Adrenal gland (tissue), 9 donors: ENCODE measurements at regions not wholly inside any gene's neighbourhood (a gene's known extent, or its start where the extent isn't known, plus 50 kb on each side); places are given as distances from the start of the nearest gene placed in this dataset.
A peak's percentile ranks its signal among the peaks of the same experiment; 100 is the strongest.

Experiments used
- DNase-seq, 7 donors: peaks; one replicate each; pipeline ENCODE4 v3.0.0-alpha.2; 2019 to 2020
- H3K27ac ChIP-seq, 5 donors: fragments of 200-600 bp; sonication (generic) in 4 of 5; 1 replicate in 3 of 5; 2 replicates in 2 of 5; pipeline versions ENCODE4 v1.5.1 to v1.8.0; 2016 to 2020; ENCODE audit warnings: mild to moderate bottlenecking in 1 of 5
- H3K27me3 ChIP-seq: fragments of 200-600 bp; 2 replicates; pipeline ENCODE4 v1.8.0; 2021
- H3K36me3 ChIP-seq, 2 donors: fragments of 200-600 bp; replicated peaks in 1 of 2; 1 replicate in 1 of 2; 2 replicates in 1 of 2; pipeline versions ENCODE4 v1.5.1 to v1.8.0; 2018 to 2022
- H3K4me1 ChIP-seq, 2 donors: fragments of 200-600 bp; replicated peaks in 1 of 2; 1 replicate in 1 of 2; 2 replicates in 1 of 2; pipeline versions ENCODE4 v1.5.1 to v1.8.0; 2018 to 2021
- H3K4me3 ChIP-seq, 4 donors: fragments of 200-600 bp; sonication (generic) in 3 of 4; one replicate each; pipeline ENCODE4 v1.5.1; 2016 to 2018
- H3K9me3 ChIP-seq, 3 donors: fragments of 200-600 bp; sonication (generic) in 1 of 3; replicated peaks in 1 of 3; 1 replicate in 2 of 3; 2 replicates in 1 of 3; pipeline versions ENCODE4 v1.5.1 to v1.8.0; 2016 to 2021
- POLR2A ChIP-seq, 2 donors: fragments of 450-650 bp; IDR thresholded peaks; one replicate each; pipeline ENCODE4 v1.6.1; 2017; ENCODE audit warnings: antibody characterized with exemption in 2 of 2, mild to moderate bottlenecking in 2 of 2, moderate library complexity in 1 of 2
- WGBS, 4 donors: extraction: QIAGEN DNeasy Blood & Tissue Kit in 2 of 4; methylation state at CpG; one replicate each; pipeline versions ENCODE4 v1.1.5 to v1.1.7; 2013 to 2017; 5-methylcytosine and 5-hydroxymethylcytosine counted together
- intact Hi-C, 2 donors: fragments of 100-400 bp; cut with DNase I; formaldehyde crosslinking; loops; one replicate each; pipeline versions ENCODE4 v1.14.1 to v1.15.0; 2022 to 2023
- TF ChIP-seq, protein P1 (sequence below), 6 experiments: fragments of 450-650 bp in 4 of 6; fragments of 200-600 bp in 2 of 6; sonication (generic) in 1 of 6; IDR thresholded peaks; 1 replicate in 5 of 6; 2 replicates in 1 of 6; pipeline versions ENCODE4 v1.5.1 to v1.8.0; 2016 to 2021; ENCODE audit warnings: antibody characterized with exemption in 6 of 6, mild to moderate bottlenecking in 2 of 6, moderate library complexity in 1 of 6
- donor health status: healthy with polysubstance abuse.
- donor health status: Bipolar disorder and iron deficiency.
- donor health status: DM: yes; HTN: yes; CAD: no.
- donor health status: DM: no; HTN: no; CAD: no.
- donor health status: DM: no; HTN: no; CAD: no.

DNA sequence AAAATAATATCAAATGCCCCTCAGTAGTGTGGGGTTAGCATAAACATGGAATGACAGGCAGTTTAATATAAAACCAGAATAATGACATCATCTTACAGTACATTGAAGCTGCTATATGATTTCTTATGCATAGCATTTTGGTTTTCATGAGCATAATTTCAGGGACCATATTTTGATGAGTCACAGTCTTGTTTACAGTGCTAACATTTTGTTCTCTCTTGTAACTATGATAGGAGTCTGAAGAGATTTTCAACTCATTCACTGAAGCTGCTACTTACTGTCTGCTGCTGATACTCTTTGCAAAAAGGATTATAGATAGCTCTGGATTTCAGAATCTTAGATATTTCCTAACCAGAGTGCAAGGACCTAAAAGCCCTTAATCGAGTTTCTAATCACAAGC, 92.6 kb upstream of the CCDC54 start:
- no peaks in the 10 kb centered on the region for H3K27me3 ChIP-seq
- no peaks in the 10 kb centered on the region for H3K4me1 ChIP-seq
- no peaks in the 10 kb centered on the region for H3K36me3 ChIP-seq
- no peaks in the 10 kb centered on the region for H3K9me3 ChIP-seq
- WGBS, 4 donors = 53 to 71% (median 60%) methylated on average over 1 of the region's 1 CpG
- H3K27ac ChIP-seq = peak overlapping the region in 1 of 5 donors; percentile 1
- H3K4me3 ChIP-seq = no peak overlapping the region
- intact Hi-C loops = no loop called here
- DNase-seq = no peak
- TF ChIP-seq, protein P1, sequence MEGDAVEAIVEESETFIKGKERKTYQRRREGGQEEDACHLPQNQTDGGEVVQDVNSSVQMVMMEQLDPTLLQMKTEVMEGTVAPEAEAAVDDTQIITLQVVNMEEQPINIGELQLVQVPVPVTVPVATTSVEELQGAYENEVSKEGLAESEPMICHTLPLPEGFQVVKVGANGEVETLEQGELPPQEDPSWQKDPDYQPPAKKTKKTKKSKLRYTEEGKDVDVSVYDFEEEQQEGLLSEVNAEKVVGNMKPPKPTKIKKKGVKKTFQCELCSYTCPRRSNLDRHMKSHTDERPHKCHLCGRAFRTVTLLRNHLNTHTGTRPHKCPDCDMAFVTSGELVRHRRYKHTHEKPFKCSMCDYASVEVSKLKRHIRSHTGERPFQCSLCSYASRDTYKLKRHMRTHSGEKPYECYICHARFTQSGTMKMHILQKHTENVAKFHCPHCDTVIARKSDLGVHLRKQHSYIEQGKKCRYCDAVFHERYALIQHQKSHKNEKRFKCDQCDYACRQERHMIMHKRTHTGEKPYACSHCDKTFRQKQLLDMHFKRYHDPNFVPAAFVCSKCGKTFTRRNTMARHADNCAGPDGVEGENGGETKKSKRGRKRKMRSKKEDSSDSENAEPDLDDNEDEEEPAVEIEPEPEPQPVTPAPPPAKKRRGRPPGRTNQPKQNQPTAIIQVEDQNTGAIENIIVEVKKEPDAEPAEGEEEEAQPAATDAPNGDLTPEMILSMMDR (IDR thresholded peaks at IDR 0.05) = no peak
- TF ChIP-seq POLR2A (IDR thresholded peaks at IDR 0.05) = no peak

DNA sequence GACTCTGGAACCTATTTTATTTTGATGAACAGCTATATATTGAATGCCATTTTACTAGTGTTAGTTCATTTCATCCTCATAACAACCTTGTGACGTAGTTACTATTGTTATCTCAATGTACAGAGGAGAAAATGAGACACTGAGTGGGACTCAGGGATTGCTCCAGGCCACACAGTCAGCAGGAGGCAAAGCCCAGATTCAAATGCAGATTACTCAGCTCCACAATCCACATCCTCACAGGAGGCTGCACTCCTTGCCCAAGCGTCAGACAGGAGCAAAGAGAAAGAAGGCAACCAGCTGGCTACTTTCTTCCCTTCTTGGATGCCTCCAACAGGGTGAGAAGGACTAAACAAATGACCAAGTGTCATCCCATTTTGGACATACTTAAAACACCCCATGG, 92.0 kb upstream of the CCDC54 start:
- DNase-seq = no peak
- Histone ChIP-seq H3K9me3 (no peaks in the 10 kb centered on the region), H3K4me3 (no peak overlapping the region), H3K27ac (peak overlapping the region in 1 of 5 donors; percentile 1), H3K4me1 (no peaks in the 10 kb centered on the region), H3K36me3 (no peaks in the 10 kb centered on the region), H3K27me3 (no peaks in the 10 kb centered on the region)
- 73 to 86% (median 80%) methylated on average over 2 of the region's 2 CpGs for WGBS, 4 donors
- TF ChIP-seq, protein P1 (IDR thresholded peaks at IDR 0.05) = no peak
- no peak for TF ChIP-seq POLR2A (IDR thresholded peaks at IDR 0.05)
- intact Hi-C loops = no loop called here

GRCh38 chr3:107289354-107289753, 87.9 kb upstream of the CCDC54 start:
- H3K4me3 ChIP-seq = no peak overlapping the region
- TF ChIP-seq, protein P1 (IDR thresholded peaks at IDR 0.05) = no peak
- TF ChIP-seq POLR2A (IDR thresholded peaks at IDR 0.05) = no peak
- no peaks in the 10 kb centered on the region for H3K4me1 ChIP-seq
- no peaks in the 10 kb centered on the region for H3K27me3 ChIP-seq
- no peak for DNase-seq
- H3K9me3 ChIP-seq = no peaks in the 10 kb centered on the region
- no peak overlapping the region for H3K27ac ChIP-seq
- intact Hi-C loops = no loop called here
- H3K36me3 ChIP-seq = no peaks in the 10 kb centered on the region

GRCh38 chr3:107294117-107294516, 83.1 kb upstream of the CCDC54 start:
- H3K27me3 ChIP-seq = no peaks in the 10 kb centered on the region
- H3K27ac ChIP-seq = no peak overlapping the region
- WGBS, 4 donors = 57 to 72% (median 62%) methylated on average over 1 of the region's 1 CpG
- DNase-seq = no peak
- H3K4me1 ChIP-seq = no peaks in the 10 kb centered on the region
- TF ChIP-seq POLR2A (IDR thresholded peaks at IDR 0.05) = no peak
- TF ChIP-seq, protein P1 (IDR thresholded peaks at IDR 0.05) = no peak
- intact Hi-C loops = no loop called here
- no peak overlapping the region for H3K4me3 ChIP-seq
- peaks cover 0 to 13% (median 9%) of the 10 kb centered on the region in 3 donors for H3K9me3 ChIP-seq
- no peaks in the 10 kb centered on the region for H3K36me3 ChIP-seq
